ENCODE measurements at regions not wholly inside any gene's neighbourhood (a gene's known extent, or its start where the extent isn't known, plus 50 kb on each side); places are given as distances from the start of the nearest gene placed in this dataset.

- Histone ChIP-seq H3K9me3 (replicated peaks; ENCODE audit: control insufficient read depth, insufficient read depth, low read length) (no peaks in the 10 kb centered on the region), H3K4me1 (ENCODE audit: control insufficient read depth, insufficient read depth, low read length) (no peaks in the 10 kb centered on the region), H3K27ac (ENCODE audit: control insufficient read depth, insufficient read depth) (no peak overlapping the region), H3K27me3 (replicated peaks in 1 of 2; ENCODE audit: control insufficient read depth in 2 of 2, insufficient read depth in 2 of 2, low read length in 1 of 2) (no peaks in the 10 kb centered on the region; a peak in 1 of 4 replicates), H3K4me3 (no peak overlapping the region), H3K9ac (ENCODE audit: control insufficient read depth, insufficient read depth, low read length) (no peak overlapping the region), H3K4me2 (ENCODE audit: control insufficient read depth, insufficient read depth) (no peak overlapping the region), H3K36me3 (ENCODE audit: control insufficient read depth in 2 of 2, insufficient read depth in 2 of 2, low read length in 1 of 2) (no peaks in the 10 kb centered on the region), H2AFZ (ENCODE audit: control insufficient read depth, low read depth, low read length) (no peak overlapping the region), H3K79me2 (ENCODE audit: control insufficient read depth, insufficient read depth, low read length) (no peaks in the 10 kb centered on the region), H4K20me1 (ENCODE audit: control insufficient read depth, insufficient read depth) (no peaks in the 10 kb centered on the region)
- FAIRE-seq (no peak), DNase-seq (ENCODE audit: low read depth, low spot score) (no peak), ATAC-seq (no peak)
- intact Hi-C loops (cut with micrococcal nuclease; ENCODE audit: unreplicated experiment) = loop anchor here (10.0 kb wide), 1 partner anchor 58 kb away; no protein-coding TSS in a partner anchor
- BruUV-seq (replicated peaks) = no TSS peak
- ChIA-PET CTCF (no interaction called here), RAD21 (ENCODE audit: unreplicated experiment) (no interaction called here), SMC1A (ENCODE audit: uncharacterized antibody, unreplicated experiment) (no interaction called here), POLR2A (interaction anchor here (0.6 kb wide), 1 partner anchor 217 kb away, joined by 3 read pairs; no protein-coding TSS in a partner anchor)
- 58% methylated on average over 3 of the region's 3 CpGs for WGBS (ENCODE audit: insufficient coverage, insufficient replicate concordance, low lambda C conversion rate, missing lambda C conversion rate)
- in situ Hi-C loops (cut with MboI) = no loop called here
- TF ChIP-seq RFX5 (IDR thresholded peaks at IDR 0.05; ENCODE audit: low read depth, low read length) = no peak
- no peak for TF ChIP-seq RUNX3 (IDR thresholded peaks at IDR 0.05; ENCODE audit: low read length)
- TF ChIP-seq FOS (IDR thresholded peaks at IDR 0.05; ENCODE audit: borderline replicate concordance, extremely low read depth, insufficient read length) = no peak
- TF ChIP-seq, protein P1, sequence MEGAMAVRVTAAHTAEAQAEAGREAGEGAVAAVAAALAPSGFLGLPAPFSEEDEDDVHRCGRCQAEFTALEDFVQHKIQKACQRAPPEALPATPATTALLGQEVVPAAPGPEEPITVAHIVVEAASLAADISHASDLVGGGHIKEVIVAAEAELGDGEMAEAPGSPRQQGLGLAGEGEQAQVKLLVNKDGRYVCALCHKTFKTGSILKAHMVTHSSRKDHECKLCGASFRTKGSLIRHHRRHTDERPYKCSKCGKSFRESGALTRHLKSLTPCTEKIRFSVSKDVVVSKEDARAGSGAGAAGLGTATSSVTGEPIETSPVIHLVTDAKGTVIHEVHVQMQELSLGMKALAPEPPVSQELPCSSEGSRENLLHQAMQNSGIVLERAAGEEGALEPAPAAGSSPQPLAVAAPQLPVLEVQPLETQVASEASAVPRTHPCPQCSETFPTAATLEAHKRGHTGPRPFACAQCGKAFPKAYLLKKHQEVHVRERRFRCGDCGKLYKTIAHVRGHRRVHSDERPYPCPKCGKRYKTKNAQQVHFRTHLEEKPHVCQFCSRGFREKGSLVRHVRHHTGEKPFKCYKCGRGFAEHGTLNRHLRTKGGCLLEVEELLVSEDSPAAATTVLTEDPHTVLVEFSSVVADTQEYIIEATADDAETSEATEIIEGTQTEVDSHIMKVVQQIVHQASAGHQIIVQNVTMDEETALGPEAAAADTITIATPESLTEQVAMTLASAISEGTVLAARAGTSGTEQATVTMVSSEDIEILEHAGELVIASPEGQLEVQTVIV (IDR thresholded peaks at IDR 0.05; ENCODE audit: borderline replicate concordance, partially characterized antibody) = no peak
- TF ChIP-seq ZNF592 (IDR thresholded peaks at IDR 0.05) = no peak
- TF ChIP-seq HDGF (IDR thresholded peaks at IDR 0.05) = no peak
- TF ChIP-seq SRF (IDR thresholded peaks at IDR 0.05; ENCODE audit: low read depth in 2 of 2, low read length in 2 of 2) = no peak
- no peak for TF ChIP-seq SMC3 (IDR thresholded peaks at IDR 0.05; ENCODE audit: borderline replicate concordance, low read length)
- TF ChIP-seq ZZZ3 (IDR thresholded peaks at IDR 0.05; ENCODE audit: control insufficient read depth, insufficient read length, low read depth) = no peak
- TF ChIP-seq RB1 (IDR thresholded peaks at IDR 0.05; ENCODE audit: borderline replicate concordance) = no peak
- TF ChIP-seq DPF2 (IDR thresholded peaks at IDR 0.05) = no peak
- no peak for TF ChIP-seq CHD1 (IDR thresholded peaks at IDR 0.05; ENCODE audit: low read depth, low read length)
- TF ChIP-seq PKNOX1 (IDR thresholded peaks at IDR 0.05) = no peak
Measured at GRCh38 chr9:676780-677438, 164.6 kb upstream of the DMRT1 start.

Data from GM12878 (cell line).